Right kidney (tissue), 1 donor: ENCODE measurements at regions not wholly inside any gene's neighbourhood (a gene's known extent, or its start where the extent isn't known, plus 50 kb on each side); places are given as distances from the start of the nearest gene placed in this dataset.

Experiments
- DNase-seq: peaks from one replicate; pipeline ENCODE4 v3.0.0-alpha.2; 2016

- DNase-seq = no peak
These were observed 78.0 kb upstream of the CTLA4 start for GRCh38 chr2:203789618-203790017.

- DNase-seq = no peak
These were observed 77.3 kb upstream of the CTLA4 start for GRCh38 chr2:203790134-203790852.

GRCh38 chr2:203796248-203797010, 71.1 kb upstream of the CTLA4 start:
- no peak for DNase-seq

GRCh38 chr2:203797276-203797675, 70.3 kb upstream of the CTLA4 start:
- DNase-seq = no peak

GRCh38 chr2:203797712-203798111, 69.9 kb upstream of the CTLA4 start:
- DNase-seq = no peak

- DNase-seq = no peak
These were observed 69.1 kb upstream of the CTLA4 start for GRCh38 chr2:203798296-203799087.

- DNase-seq = no peak
These were observed 67.7 kb upstream of the CTLA4 start for GRCh38 chr2:203799908-203800307.

GRCh38 chr2:203800783-203801182, 66.8 kb upstream of the CTLA4 start:
- DNase-seq = no peak

- no peak for DNase-seq
These were observed 65.1 kb upstream of the CTLA4 start for GRCh38 chr2:203802342-203803052.

- no peak for DNase-seq
These were observed 64.5 kb upstream of the CTLA4 start for GRCh38 chr2:203803053-203803429.

GRCh38 chr2:203804070-203804469, 63.5 kb upstream of the CTLA4 start:
- DNase-seq = no peak

GRCh38 chr2:203804764-203805485, 62.6 kb upstream of the CTLA4 start:
- DNase-seq = no peak

GRCh38 chr2:203805486-203805838, 62.1 kb upstream of the CTLA4 start:
- DNase-seq = no peak

- no peak for DNase-seq
These were observed 60.8 kb upstream of the CTLA4 start for GRCh38 chr2:203806761-203807160.

- no peak for DNase-seq
These were observed 59.4 kb upstream of the CTLA4 start for GRCh38 chr2:203808046-203808750.

GRCh38 chr2:203809084-203809521, 58.5 kb upstream of the CTLA4 start:
- DNase-seq = no peak

GRCh38 chr2:203809991-203810510, 57.5 kb upstream of the CTLA4 start:
- no peak for DNase-seq

- DNase-seq = no peak
These were observed 55.9 kb upstream of the CTLA4 start for GRCh38 chr2:203811491-203812221.

- DNase-seq = no peak
These were observed 55.0 kb upstream of the CTLA4 start for GRCh38 chr2:203812294-203813221.
